HS-5 (cell line): ENCODE measurements at regions not wholly inside any gene's neighbourhood (a gene's known extent, or its start where the extent isn't known, plus 50 kb on each side); places are given as distances from the start of the nearest gene placed in this dataset.

ENCODE experiments used
- DNase-seq: peaks from one replicate; pipeline ENCODE4 v3.0.0-alpha.2; 2012; ENCODE audit warnings: low read depth

GRCh38 chr11:120013325-120014250 is 124.3 kb downstream of the TRIM29 start:
- DNase-seq = no peak

GRCh38 chr11:120012245-120012644 is 125.7 kb downstream of the TRIM29 start:
- DNase-seq = no peak

- DNase-seq = no peak
Measured at GRCh38 chr11:120011836-120012235, 126.1 kb downstream of the TRIM29 start.

GRCh38 chr11:120010775-120011174 is 127.1 kb downstream of the TRIM29 start:
- DNase-seq = no peak

- DNase-seq = no peak
Measured at GRCh38 chr11:120009938-120010337, 128.0 kb downstream of the TRIM29 start.

- no peak for DNase-seq
Measured at GRCh38 chr11:120007144-120007543, 130.8 kb downstream of the TRIM29 start.

- no peak for DNase-seq
Measured at GRCh38 chr11:120004723-120005122, 133.2 kb downstream of the TRIM29 start.

- DNase-seq = no peak
Measured at GRCh38 chr11:120001178-120002090, 136.5 kb downstream of the TRIM29 start.

- DNase-seq = no peak
Measured at GRCh38 chr11:119999220-119999619, 138.7 kb downstream of the TRIM29 start.

GRCh38 chr11:119996556-119996955 is 141.4 kb downstream of the TRIM29 start:
- DNase-seq = no peak

- DNase-seq = no peak
Measured at GRCh38 chr11:119995730-119996491, 142.0 kb downstream of the TRIM29 start.

GRCh38 chr11:119993722-119994121 is 144.2 kb downstream of the TRIM29 start:
- no peak for DNase-seq

GRCh38 chr11:119992171-119993051 is 145.5 kb downstream of the TRIM29 start:
- DNase-seq = no peak

GRCh38 chr11:119991669-119992068 is 146.2 kb downstream of the TRIM29 start:
- DNase-seq = no peak

- DNase-seq = no peak
Measured at GRCh38 chr11:119991022-119991404, 146.9 kb downstream of the TRIM29 start.

GRCh38 chr11:119990309-119991021 is 147.4 kb downstream of the TRIM29 start:
- no peak for DNase-seq

- DNase-seq = no peak
Measured at GRCh38 chr11:119989159-119989821, 148.6 kb downstream of the TRIM29 start.

- DNase-seq = no peak
Measured at GRCh38 chr11:119985551-119985950, 152.4 kb downstream of the TRIM29 start.

GRCh38 chr11:119983816-119984215 is 154.1 kb downstream of the TRIM29 start:
- DNase-seq = no peak

GRCh38 chr11:119983240-119983732 is 154.6 kb downstream of the TRIM29 start:
- no peak for DNase-seq
